SK-N-SH (cell line): ENCODE measurements at regions not wholly inside any gene's neighbourhood (a gene's known extent, or its start where the extent isn't known, plus 50 kb on each side); places are given as distances from the start of the nearest gene placed in this dataset.

Source experiments
- CTCF ChIA-PET: fragments of 300-600, 350-600 bp; formaldehyde crosslinking; extraction: SDS; loops from one replicate; lab custom pipeline; 2021; lab: Yijun Ruan, JAX
- POLR2A ChIA-PET: fragments of 350-600 bp; sonication (Branson Sonifier 250); formaldehyde crosslinking; extraction: SDS; loops from one replicate; lab custom pipeline; 2020; ENCODE audit warnings: antibody characterized with exemption, inconsistent platforms; lab: Yijun Ruan, JAX
- DNase-seq: peaks from one replicate; pipeline ENCODE4 v3.0.0; 2012
- H2AFZ ChIP-seq: fragments of 200-600 bp; sonication (generic); 2 replicates; pipeline ENCODE4 v1.8.1; 2016; ENCODE audit warnings: antibody characterized with exemption, mild to moderate bottlenecking, low read depth
- H3F3A ChIP-seq: fragments of 200-600 bp; sonication (generic); replicated peaks from 2 replicates; pipeline ENCODE3; 2016; ENCODE audit warnings: antibody characterized with exemption, mild to moderate bottlenecking; ENCODE audit not compliant: insufficient read depth
- H3K27ac ChIP-seq, 2 experiments: fragments of 200-500 bp in 1 of 2; fragments of 200-600 bp in 1 of 2; sonication (Bioruptor generic) in 1 of 2; sonication (generic), shearing (Covaris generic) in 1 of 2; 2 replicates each; pipeline versions ENCODE4 v1.5.1 to v1.6.1; 2014 to 2016; ENCODE audit warnings: low read depth in 2 of 2, inconsistent platforms in 1 of 2, low read length in 1 of 2, mild to moderate bottlenecking in 1 of 2, mixed read lengths in 1 of 2
- H3K27me3 ChIP-seq: fragments of 200-600 bp; sonication (generic), shearing (Covaris generic); 2 replicates; pipeline ENCODE4 v1.6.1; 2016; ENCODE audit warnings: mixed run types; ENCODE audit not compliant: insufficient read depth
- H3K36me3 ChIP-seq, 2 experiments: fragments of 200-500 bp in 1 of 2; fragments of 200-600 bp in 1 of 2; sonication (Bioruptor generic) in 1 of 2; sonication (generic) in 1 of 2; replicated peaks in 1 of 2; 2 replicates each; pipeline versions ENCODE3 to v1.5.1; 2014 to 2016; ENCODE audit warnings: low read length in 1 of 2, mild to moderate bottlenecking in 1 of 2; ENCODE audit not compliant: insufficient read depth in 2 of 2, control insufficient read depth in 1 of 2
- H3K4me1 ChIP-seq, 2 experiments: fragments of 200-500 bp in 1 of 2; fragments of 200-600 bp in 1 of 2; sonication (Bioruptor generic) in 1 of 2; sonication (generic), shearing (Covaris generic) in 1 of 2; 2 replicates each; pipeline versions ENCODE4 v1.5.1 to v1.6.1; 2014 to 2016; ENCODE audit warnings: low read depth in 1 of 2, low read length in 1 of 2, mixed run types in 1 of 2; ENCODE audit not compliant: insufficient read depth in 2 of 2, control insufficient read depth in 1 of 2
- H3K4me2 ChIP-seq: fragments of 200-600 bp; sonication (generic), shearing (Covaris generic); 2 replicates; pipeline ENCODE4 v1.6.1; 2017; ENCODE audit warnings: mixed run types
- H3K4me3 ChIP-seq, 2 experiments: fragments of 200-500 bp in 1 of 2; fragments of 200-600 bp in 1 of 2; sonication (Bioruptor generic) in 1 of 2; sonication (generic), shearing (Covaris generic) in 1 of 2; 2 replicates each; pipeline versions ENCODE4 v1.5.1 to v1.8.1; 2014 to 2016; ENCODE audit warnings: low read depth in 2 of 2, inconsistent platforms in 1 of 2, low read length in 1 of 2, mild to moderate bottlenecking in 1 of 2, mixed read lengths in 1 of 2, moderate library complexity in 1 of 2
- H3K79me2 ChIP-seq: fragments of 200-600 bp; sonication (generic); 2 replicates; pipeline ENCODE4 v1.8.1; 2017; ENCODE audit warnings: mild to moderate bottlenecking; ENCODE audit not compliant: insufficient read depth
- H3K9ac ChIP-seq: fragments of 200-600 bp; sonication (generic); 2 replicates; pipeline ENCODE4 v1.6.1; 2017; ENCODE audit warnings: mixed run types
- H3K9me2 ChIP-seq: fragments of 200-600 bp; sonication (generic); 2 replicates; pipeline ENCODE4 v1.6.1; 2017; ENCODE audit warnings: mixed run types
- H3K9me3 ChIP-seq: fragments of 200-600 bp; sonication (generic); 2 replicates; pipeline ENCODE4 v1.6.1; 2017; ENCODE audit warnings: mixed run types, mild to moderate bottlenecking, moderate library complexity
- H4K20me1 ChIP-seq: fragments of 200-600 bp; sonication (generic); 2 replicates; pipeline ENCODE4 v1.6.1; 2017; ENCODE audit warnings: mild to moderate bottlenecking, mixed run types; ENCODE audit not compliant: insufficient read depth
- CHD2 ChIP-seq: fragments of 150-350 bp; IDR thresholded peaks from 2 replicates; pipeline ENCODE4 v1.6.1; 2018; ENCODE audit warnings: low read length; ENCODE audit not compliant: partially characterized antibody
- CTCF ChIP-seq: fragments of 200-600 bp; sonication (generic); IDR thresholded peaks from 2 replicates; pipeline ENCODE4 v1.6.1; 2017; ENCODE audit warnings: antibody characterized with exemption, mild to moderate bottlenecking, moderate library complexity
- EP300 ChIP-seq, 2 experiments: IDR thresholded peaks; 2 replicates each; pipeline versions ENCODE4 v1.4.0 to v1.6.1; 2012; ENCODE audit warnings: borderline replicate concordance in 1 of 2, low read depth in 1 of 2, low read length in 1 of 2
- GABPA ChIP-seq: IDR thresholded peaks from 2 replicates; pipeline ENCODE4 v1.4.0; 2012; ENCODE audit warnings: low read depth, mild to moderate bottlenecking
- JUND ChIP-seq: IDR thresholded peaks from 2 replicates; pipeline ENCODE4 v1.4.0; 2012
- MAX ChIP-seq: IDR thresholded peaks from 2 replicates; pipeline ENCODE4 v1.4.0; 2012; ENCODE audit warnings: low read depth
- PBX3 ChIP-seq: IDR thresholded peaks from 2 replicates; pipeline ENCODE4; 2012
- POLR2AphosphoS5 ChIP-seq: IDR thresholded peaks from 2 replicates; pipeline ENCODE4 v1.6.1; 2012; ENCODE audit warnings: low read depth, low read length
- REST ChIP-seq: IDR thresholded peaks from 2 replicates; pipeline ENCODE4 v1.6.1; 2012; ENCODE audit warnings: mild to moderate bottlenecking, low read depth, low read length, moderate library complexity
- RXRA ChIP-seq: IDR thresholded peaks from 2 replicates; pipeline ENCODE4 v1.4.0; 2012; ENCODE audit warnings: low read depth, mild to moderate bottlenecking, borderline replicate concordance
- SMC3 ChIP-seq: IDR thresholded peaks from 2 replicates; pipeline ENCODE4 v1.6.1; 2012; ENCODE audit warnings: low read depth, low read length, improper control_type of control experiment
- TAF1 ChIP-seq: IDR thresholded peaks from 2 replicates; pipeline ENCODE4 v1.6.1; 2012; ENCODE audit warnings: low read depth, mild to moderate bottlenecking, low read length, moderate library complexity, borderline replicate concordance
- TCF12 ChIP-seq: IDR thresholded peaks from 2 replicates; pipeline ENCODE4 v1.4.0; 2012
- USF2 ChIP-seq: fragments of 150-350 bp; IDR thresholded peaks from 2 replicates; pipeline ENCODE4 v1.6.1; 2017; ENCODE audit warnings: antibody characterized with exemption, low read length, low read depth, borderline replicate concordance
- YY1 ChIP-seq: IDR thresholded peaks from 2 replicates; pipeline ENCODE4 v1.4.0; 2012; ENCODE audit warnings: low read depth, mild to moderate bottlenecking
- WGBS: methylation state at CpG from one replicate; pipeline ENCODE4 v1.1.6; 2017; ENCODE audit warnings: low lambda C conversion rate; 5-methylcytosine and 5-hydroxymethylcytosine counted together

- TF ChIP-seq USF2 = no peak
- no peak for TF ChIP-seq RXRA
- TF ChIP-seq PBX3 = no peak
- no peak for TF ChIP-seq SMC3
These were observed 598.3 kb upstream of the PLXNA2 start (continued) for GRCh38 chr1:208842451-208842850.

GRCh38 chr1:208844158-208844557, 600.0 kb upstream of the PLXNA2 start:
- POLR2A ChIA-PET = no interaction called here
- 79% methylated on average over 3 of the region's 3 CpGs for WGBS

More at GRCh38 chr1:208844158-208844557, 600.0 kb upstream of the PLXNA2 start:
- Histone ChIP-seq H3K36me3 (no peaks in the 10 kb centered on the region), H3K27me3 (no peaks in the 10 kb centered on the region), H3K9ac (no peak overlapping the region), H3K79me2 (no peaks in the 10 kb centered on the region), H2AFZ (no peak overlapping the region), H3K4me1 (peaks cover 0 to 2% of the 10 kb centered on the region in 2 experiments; a peak in 2 of 4 replicates), H4K20me1 (no peaks in the 10 kb centered on the region), H3K4me2 (no peak overlapping the region), H3F3A (peaks cover 6% of the 10 kb centered on the region), H3K9me2 (no peaks in the 10 kb centered on the region), H3K27ac (no peak overlapping the region), H3K4me3 (no peak overlapping the region), H3K9me3 (no peaks in the 10 kb centered on the region)
- no peak for DNase-seq
- TF ChIP-seq TCF12 = no peak
- no peak for TF ChIP-seq EP300 (IDR thresholded peaks at IDR 0.05; ENCODE audit: borderline replicate concordance in 1 of 2, low read depth in 1 of 2, low read length in 1 of 2)
- TF ChIP-seq GABPA = no peak
- TF ChIP-seq SMC3 = no peak
- no peak for TF ChIP-seq CTCF
- no peak for TF ChIP-seq MAX
- no peak for TF ChIP-seq REST
- no peak for TF ChIP-seq USF2
- no peak for TF ChIP-seq CHD2
- TF ChIP-seq YY1 = no peak
- no peak for TF ChIP-seq POLR2AphosphoS5
- no peak for TF ChIP-seq TAF1
- no peak for TF ChIP-seq JUND
- CTCF ChIA-PET = no interaction called here
